ENCODE measurements at regions not wholly inside any gene's neighbourhood (a gene's known extent, or its start where the extent isn't known, plus 50 kb on each side); places are given as distances from the start of the nearest gene placed in this dataset.

DNA sequence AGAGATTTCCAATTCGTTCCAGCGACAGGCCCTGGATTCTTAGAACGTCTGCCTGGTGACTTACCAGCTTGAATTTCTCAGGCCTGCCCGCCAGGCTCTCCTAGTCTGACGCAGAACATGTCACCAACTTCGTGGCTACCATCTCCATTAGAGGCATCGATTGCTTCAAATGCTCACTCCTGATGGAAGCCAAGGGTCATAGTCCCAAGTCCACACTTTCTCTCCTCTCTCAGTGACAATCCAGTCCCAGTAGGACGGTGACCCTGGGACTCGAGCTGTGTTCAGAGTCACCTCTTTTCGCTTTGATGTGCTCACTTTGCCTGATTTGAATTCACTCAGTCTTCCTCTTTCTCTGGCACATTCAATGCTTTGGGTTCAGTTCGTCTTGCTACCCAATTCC lies 94.8 kb downstream of the GADD45G start (continued):
- TF ChIP-seq ZNF462 (CRISPR knock-in tag; IDR thresholded peaks at IDR 0.05) = no peak
- TF ChIP-seq POLR2AphosphoS5 (IDR thresholded peaks at IDR 0.05; ENCODE audit: low read depth) = no peak

- Histone ChIP-seq H3K4me3 (no peak overlapping the region), H3F3A (replicated peaks; ENCODE audit: low read depth) (no peaks in the 10 kb centered on the region), H2AFZ (no peak overlapping the region), H3K79me2 (replicated peaks; ENCODE audit: insufficient read depth) (no peaks in the 10 kb centered on the region), H3K4me2 (0 out of 2 replicates have a peak overlapping the region, but pooled peaks have one; percentile 48), H3K27me3 (ENCODE audit: insufficient read depth) (no peaks in the 10 kb centered on the region), H3K36me3 (ENCODE audit: insufficient read depth) (no peaks in the 10 kb centered on the region), H3K4me1 (ENCODE audit: insufficient read depth) (peaks cover 23% of the 10 kb centered on the region), H4K20me1 (replicated peaks; ENCODE audit: insufficient read depth) (no peaks in the 10 kb centered on the region), H3K27ac (ENCODE audit: low read depth) (no peak overlapping the region), H3K9me2 (ENCODE audit: insufficient read depth) (no peaks in the 10 kb centered on the region; the same call in 1 of the 2 replicates)
- Mint-ChIP-seq H3K4me1 (peaks cover 33% of the 10 kb centered on the region), H3K27me3 (ENCODE audit: insufficient read depth, low read depth, poor library complexity) (peaks cover 12% of the 10 kb centered on the region), H3K9me3 (no peaks in the 10 kb centered on the region; the same call in 2 of the 3 replicates), H3K27ac (no peak overlapping the region), H3K4me3 (no peak overlapping the region), H3K36me3 (ENCODE audit: low read depth) (no peaks in the 10 kb centered on the region; the same call in 1 of the 3 replicates)
- no peak for DNase-seq (ENCODE audit: low spot score)
- peak; percentile 74 for ATAC-seq
- TF ChIP-seq ZNF462 (CRISPR knock-in tag; IDR thresholded peaks at IDR 0.05) (no peak), JUNB (IDR thresholded peaks at IDR 0.05; ENCODE audit: unreplicated experiment) (no peak), STAT1 (IDR thresholded peaks at IDR 0.05; ENCODE audit: unreplicated experiment) (no peak)
- TF ChIP-seq, protein P1, sequence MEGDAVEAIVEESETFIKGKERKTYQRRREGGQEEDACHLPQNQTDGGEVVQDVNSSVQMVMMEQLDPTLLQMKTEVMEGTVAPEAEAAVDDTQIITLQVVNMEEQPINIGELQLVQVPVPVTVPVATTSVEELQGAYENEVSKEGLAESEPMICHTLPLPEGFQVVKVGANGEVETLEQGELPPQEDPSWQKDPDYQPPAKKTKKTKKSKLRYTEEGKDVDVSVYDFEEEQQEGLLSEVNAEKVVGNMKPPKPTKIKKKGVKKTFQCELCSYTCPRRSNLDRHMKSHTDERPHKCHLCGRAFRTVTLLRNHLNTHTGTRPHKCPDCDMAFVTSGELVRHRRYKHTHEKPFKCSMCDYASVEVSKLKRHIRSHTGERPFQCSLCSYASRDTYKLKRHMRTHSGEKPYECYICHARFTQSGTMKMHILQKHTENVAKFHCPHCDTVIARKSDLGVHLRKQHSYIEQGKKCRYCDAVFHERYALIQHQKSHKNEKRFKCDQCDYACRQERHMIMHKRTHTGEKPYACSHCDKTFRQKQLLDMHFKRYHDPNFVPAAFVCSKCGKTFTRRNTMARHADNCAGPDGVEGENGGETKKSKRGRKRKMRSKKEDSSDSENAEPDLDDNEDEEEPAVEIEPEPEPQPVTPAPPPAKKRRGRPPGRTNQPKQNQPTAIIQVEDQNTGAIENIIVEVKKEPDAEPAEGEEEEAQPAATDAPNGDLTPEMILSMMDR (conservative IDR thresholded peaks at IDR 0.05; ENCODE audit: low read depth in 2 of 2) = no peak
Measured at GRCh38 chr9:89701221-89701798, 96.5 kb downstream of the GADD45G start.

Data from GM23338 (cell line).